Thyroid gland (tissue), 4 donors: ENCODE measurements at regions not wholly inside any gene's neighbourhood (a gene's known extent, or its start where the extent isn't known, plus 50 kb on each side); places are given as distances from the start of the nearest gene placed in this dataset.

ENCODE experiments used
- DNase-seq, 2 donors: peaks; one replicate each; pipeline ENCODE4 v3.0.0-alpha.2; 2019
- H3K27ac ChIP-seq, 3 donors: fragments of 200-600 bp; sonication (generic); 1 replicate in 2 of 3; 2 replicates in 1 of 3; pipeline ENCODE4 v1.5.1; 2016 to 2019; ENCODE audit warnings: mild to moderate bottlenecking in 1 of 3, moderate library complexity in 1 of 3
- H3K27me3 ChIP-seq: fragments of 200-600 bp; sonication (generic); one replicate; pipeline ENCODE4 v1.5.1; 2019
- H3K36me3 ChIP-seq, 2 donors: fragments of 200-600 bp; sonication (generic); one replicate each; pipeline ENCODE4 v1.5.1; 2016 to 2019
- H3K4me1 ChIP-seq, 2 donors: fragments of 200-600 bp; sonication (generic); one replicate each; pipeline ENCODE4 v1.5.1; 2017 to 2019
- H3K4me3 ChIP-seq, 3 donors: fragments of 200-600 bp; sonication (generic); replicated peaks in 1 of 3; 1 replicate in 2 of 3; 2 replicates in 1 of 3; pipeline ENCODE4 v1.5.1; 2016; ENCODE audit warnings: mild to moderate bottlenecking in 1 of 3
- H3K9me3 ChIP-seq: fragments of 200-600 bp; sonication (generic); one replicate; pipeline ENCODE4 v1.5.1; 2017
- POLR2A ChIP-seq, 2 donors: fragments of 450-650 bp; IDR thresholded peaks; one replicate each; pipeline ENCODE4 v1.6.1; 2017; ENCODE audit warnings: antibody characterized with exemption in 2 of 2, mild to moderate bottlenecking in 2 of 2, moderate library complexity in 1 of 2
- WGBS, 2 donors: methylation state at CpG; one replicate each; pipeline ENCODE4 v1.1.5; 2017; 5-methylcytosine and 5-hydroxymethylcytosine counted together
- intact Hi-C: fragments of 100-400 bp; cut with DNase I; formaldehyde crosslinking; loops from one replicate; pipeline ENCODE4 v1.15.1; 2023
- TF ChIP-seq, protein P1 (sequence below), 6 experiments: fragments of 200-600 bp in 3 of 6; fragments of 450-650 bp in 3 of 6; sonication (generic) in 3 of 6; IDR thresholded peaks; one replicate each; pipeline ENCODE4 v1.5.1; 2016 to 2019; ENCODE audit warnings: antibody characterized with exemption in 6 of 6, mild to moderate bottlenecking in 2 of 6, inconsistent platforms in 1 of 6, moderate library complexity in 1 of 6

DNA sequence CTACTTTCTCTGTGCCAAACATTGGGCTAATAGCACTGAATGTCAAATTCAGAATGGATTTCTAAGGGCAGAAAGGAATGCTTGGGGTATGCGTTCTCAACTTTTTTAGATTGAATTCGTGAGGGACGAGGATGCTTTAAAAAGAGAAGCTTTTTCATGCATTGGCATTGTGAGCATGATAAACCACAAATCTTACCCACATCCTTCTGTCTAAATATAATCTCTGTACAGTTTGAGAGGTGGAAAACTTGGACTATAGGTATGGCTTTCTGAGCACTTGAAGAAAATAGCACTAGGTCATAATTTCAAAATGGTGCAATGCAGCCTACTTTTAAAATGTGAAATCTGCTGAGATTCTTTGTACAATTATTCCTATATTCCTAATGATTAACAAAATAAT lies 71.4 kb upstream of the HHIP start:
- TF ChIP-seq, protein P1, sequence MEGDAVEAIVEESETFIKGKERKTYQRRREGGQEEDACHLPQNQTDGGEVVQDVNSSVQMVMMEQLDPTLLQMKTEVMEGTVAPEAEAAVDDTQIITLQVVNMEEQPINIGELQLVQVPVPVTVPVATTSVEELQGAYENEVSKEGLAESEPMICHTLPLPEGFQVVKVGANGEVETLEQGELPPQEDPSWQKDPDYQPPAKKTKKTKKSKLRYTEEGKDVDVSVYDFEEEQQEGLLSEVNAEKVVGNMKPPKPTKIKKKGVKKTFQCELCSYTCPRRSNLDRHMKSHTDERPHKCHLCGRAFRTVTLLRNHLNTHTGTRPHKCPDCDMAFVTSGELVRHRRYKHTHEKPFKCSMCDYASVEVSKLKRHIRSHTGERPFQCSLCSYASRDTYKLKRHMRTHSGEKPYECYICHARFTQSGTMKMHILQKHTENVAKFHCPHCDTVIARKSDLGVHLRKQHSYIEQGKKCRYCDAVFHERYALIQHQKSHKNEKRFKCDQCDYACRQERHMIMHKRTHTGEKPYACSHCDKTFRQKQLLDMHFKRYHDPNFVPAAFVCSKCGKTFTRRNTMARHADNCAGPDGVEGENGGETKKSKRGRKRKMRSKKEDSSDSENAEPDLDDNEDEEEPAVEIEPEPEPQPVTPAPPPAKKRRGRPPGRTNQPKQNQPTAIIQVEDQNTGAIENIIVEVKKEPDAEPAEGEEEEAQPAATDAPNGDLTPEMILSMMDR (IDR thresholded peaks at IDR 0.05), result no peak
- TF ChIP-seq POLR2A (IDR thresholded peaks at IDR 0.05), result no peak
- H3K27me3 ChIP-seq, result no peaks in the 10 kb centered on the region
- DNase-seq, result no peak
- intact Hi-C loops, result no loop called here
- no peaks in the 10 kb centered on the region for H3K4me1 ChIP-seq
- H3K9me3 ChIP-seq, result no peaks in the 10 kb centered on the region
- no peaks in the 10 kb centered on the region for H3K36me3 ChIP-seq
- no peak overlapping the region for H3K4me3 ChIP-seq
- no peak overlapping the region for H3K27ac ChIP-seq
- 88 to 90% methylated on average over 3 of the region's 3 CpGs for WGBS, 2 donors

DNA sequence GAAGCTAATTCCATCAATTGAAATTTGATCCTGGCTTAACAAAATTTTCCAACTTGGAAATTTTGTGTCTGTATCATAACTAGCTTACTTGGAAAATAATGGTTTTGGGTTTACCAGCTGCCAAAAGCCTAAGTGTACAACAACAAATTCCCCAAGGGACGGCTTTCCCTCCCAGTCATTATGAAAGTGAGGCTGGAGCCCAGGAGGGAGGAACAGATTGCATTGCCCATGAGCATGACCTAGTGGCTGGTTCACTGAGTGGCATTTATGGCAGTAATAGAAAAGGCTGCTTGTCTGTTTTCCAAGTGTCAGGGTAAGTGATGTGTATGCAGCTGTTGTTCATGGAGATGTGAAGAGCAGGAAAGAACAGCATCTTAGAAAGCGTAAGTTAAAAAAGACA lies 70.8 kb upstream of the HHIP start:
- no peaks in the 10 kb centered on the region for H3K36me3 ChIP-seq
- intact Hi-C loops, result no loop called here
- H3K4me3 ChIP-seq, result no peak overlapping the region
- DNase-seq, result no peak
- WGBS, 2 donors, result 46 to 67% methylated on average over 2 of the region's 2 CpGs
- no peaks in the 10 kb centered on the region for H3K4me1 ChIP-seq
- no peaks in the 10 kb centered on the region for H3K27me3 ChIP-seq
- no peaks in the 10 kb centered on the region for H3K9me3 ChIP-seq
- TF ChIP-seq, protein P1 (IDR thresholded peaks at IDR 0.05), result no peak
- TF ChIP-seq POLR2A (IDR thresholded peaks at IDR 0.05), result no peak
- H3K27ac ChIP-seq, result no peak overlapping the region

DNA sequence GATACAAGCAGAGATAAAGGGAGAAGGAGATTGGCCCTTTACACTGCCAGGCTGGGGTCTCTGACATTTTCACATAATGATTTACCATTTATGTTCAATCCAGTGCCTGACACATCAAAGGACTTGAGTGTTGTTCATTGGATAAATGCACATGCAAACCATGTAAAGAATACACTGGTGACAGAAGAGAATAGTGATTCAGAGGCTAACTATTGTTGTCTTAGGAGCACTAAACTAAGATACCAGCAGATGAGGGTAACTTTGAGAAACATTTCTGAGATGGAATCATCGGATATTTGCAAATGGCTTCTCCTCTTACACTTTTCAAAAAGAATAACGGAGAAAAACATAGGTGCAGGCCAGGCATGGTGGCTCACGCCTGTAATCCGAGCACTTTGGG lies 67.3 kb upstream of the HHIP start:
- Histone ChIP-seq H3K4me1 (peaks cover 5 to 6% of the 10 kb centered on the region in 2 donors), H3K27me3 (no peaks in the 10 kb centered on the region), H3K9me3 (no peaks in the 10 kb centered on the region), H3K27ac (no peak overlapping the region), H3K36me3 (no peaks in the 10 kb centered on the region), H3K4me3 (no peak overlapping the region)
- WGBS, 2 donors, result 95% methylated on average over 4 of the region's 4 CpGs
- intact Hi-C loops, result no loop called here
- no peak for DNase-seq
- TF ChIP-seq, protein P1 (IDR thresholded peaks at IDR 0.05), result no peak
- TF ChIP-seq POLR2A (IDR thresholded peaks at IDR 0.05), result no peak

DNA sequence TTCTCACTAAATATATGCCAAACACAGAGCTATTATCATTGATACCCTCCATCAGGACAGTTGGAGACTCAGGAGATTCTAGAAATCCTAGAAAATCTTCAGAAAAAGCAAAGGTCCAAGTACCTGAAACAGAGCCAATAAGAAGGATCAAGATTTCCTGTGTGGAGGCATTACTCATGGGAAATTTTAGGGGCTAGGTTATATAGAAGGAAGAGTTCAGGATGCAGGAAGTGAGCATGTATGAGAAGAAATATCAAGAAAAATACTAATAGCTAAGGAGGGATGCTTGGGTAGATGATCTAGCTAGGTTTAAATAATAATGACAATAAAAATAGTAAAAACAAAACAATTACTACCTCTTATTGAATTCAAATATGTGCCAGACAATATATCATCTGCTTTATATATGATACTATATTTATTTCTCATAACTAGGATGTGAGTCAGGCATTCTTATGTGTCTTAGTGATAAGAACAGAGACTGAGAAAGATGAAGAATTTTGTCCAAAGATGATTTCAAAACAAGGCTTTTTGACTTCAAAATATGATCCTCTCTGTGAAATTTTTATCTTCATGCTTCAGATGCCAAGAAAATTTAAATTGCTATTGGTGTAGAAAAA lies 66.4 kb upstream of the HHIP start:
- Histone ChIP-seq H3K27ac (no peak overlapping the region), H3K9me3 (no peaks in the 10 kb centered on the region), H3K4me1 (peaks cover 5 to 6% of the 10 kb centered on the region in 2 donors), H3K4me3 (no peak overlapping the region), H3K27me3 (no peaks in the 10 kb centered on the region), H3K36me3 (no peaks in the 10 kb centered on the region)
- no peak for TF ChIP-seq POLR2A (IDR thresholded peaks at IDR 0.05)
- no peak for DNase-seq
- intact Hi-C loops, result no loop called here

DNA sequence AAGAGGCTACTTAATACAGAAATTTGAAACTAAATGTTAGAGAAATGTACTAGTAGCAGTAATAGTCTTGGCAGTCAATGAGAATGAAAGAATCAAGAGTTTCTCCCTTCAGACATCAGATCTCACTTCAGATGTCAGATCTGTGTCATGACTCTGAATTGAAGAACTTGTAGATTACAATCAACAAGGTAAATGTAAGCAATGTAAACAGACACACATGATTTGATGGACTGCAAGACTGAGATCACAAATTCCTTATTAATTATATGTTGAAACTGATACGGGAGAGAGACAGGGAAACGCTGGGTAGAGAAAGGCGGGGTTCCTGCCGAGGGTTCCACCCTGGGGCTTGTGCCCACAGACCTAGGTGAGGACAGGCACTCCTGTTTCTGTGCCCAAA lies 65.5 kb upstream of the HHIP start:
- WGBS, 2 donors, result 84 to 93% methylated on average over 4 of the region's 4 CpGs
- Histone ChIP-seq H3K9me3 (no peaks in the 10 kb centered on the region), H3K36me3 (no peaks in the 10 kb centered on the region), H3K4me1 (peaks cover 5 to 6% of the 10 kb centered on the region in 2 donors), H3K27me3 (no peaks in the 10 kb centered on the region), H3K27ac (no peak overlapping the region), H3K4me3 (no peak overlapping the region)
- intact Hi-C loops, result no loop called here
- no peak for DNase-seq
- TF ChIP-seq, protein P1 (IDR thresholded peaks at IDR 0.05), result no peak
- no peak for TF ChIP-seq POLR2A (IDR thresholded peaks at IDR 0.05)
